HG02763 (cell line): ENCODE measurements at regions not wholly inside any gene's neighbourhood (a gene's known extent, or its start where the extent isn't known, plus 50 kb on each side); places are given as distances from the start of the nearest gene placed in this dataset.

Source experiments
- ATAC-seq: cut with Tn5 transposase; IDR thresholded peaks from one replicate; pipeline ENCODE4 v1.9.1; 2021; ENCODE audit warnings: mild to moderate bottlenecking, moderate library complexity; ENCODE audit not compliant: unreplicated experiment

- no peak for ATAC-seq
Measured at GRCh38 chr7:130878785-130879184, 144.8 kb upstream of the KLF14 start.

GRCh38 chr7:130879191-130879590 is 145.2 kb upstream of the KLF14 start:
- no peak for ATAC-seq

- no peak for ATAC-seq
Measured at GRCh38 chr7:130880668-130881067, 146.7 kb upstream of the KLF14 start.

GRCh38 chr7:130881091-130881798 is 147.2 kb upstream of the KLF14 start:
- no peak for ATAC-seq

- ATAC-seq: no peak
Measured at GRCh38 chr7:130881799-130882141, 147.8 kb upstream of the KLF14 start.

- ATAC-seq: no peak
Measured at GRCh38 chr7:130882396-130882795, 148.4 kb upstream of the KLF14 start.

GRCh38 chr7:130883928-130884327 is 149.9 kb upstream of the KLF14 start:
- no peak for ATAC-seq

GRCh38 chr7:130884437-130885417 is 150.7 kb upstream of the KLF14 start:
- ATAC-seq: no peak

GRCh38 chr7:130886438-130887135 is 152.6 kb upstream of the KLF14 start:
- ATAC-seq: no peak

GRCh38 chr7:130887182-130887956 is 153.4 kb upstream of the KLF14 start:
- ATAC-seq: no peak

- ATAC-seq: no peak
Measured at GRCh38 chr7:130887957-130888371, 154.0 kb upstream of the KLF14 start.

- ATAC-seq: no peak
Measured at GRCh38 chr7:130888468-130888867, 154.5 kb upstream of the KLF14 start.

- no peak for ATAC-seq
Measured at GRCh38 chr7:130890176-130891020, 156.4 kb upstream of the KLF14 start.

GRCh38 chr7:130891254-130892094 is 157.5 kb upstream of the KLF14 start:
- no peak for ATAC-seq

- no peak for ATAC-seq
Measured at GRCh38 chr7:130893441-130893894, 159.5 kb upstream of the KLF14 start.

- ATAC-seq: no peak
Measured at GRCh38 chr7:130894146-130894908, 160.3 kb upstream of the KLF14 start.

- no peak for ATAC-seq
Measured at GRCh38 chr7:130894909-130895750, 161.1 kb upstream of the KLF14 start.
